Eye (tissue), 1 donor: ENCODE measurements at regions not wholly inside any gene's neighbourhood (a gene's known extent, or its start where the extent isn't known, plus 50 kb on each side); places are given as distances from the start of the nearest gene placed in this dataset.
A peak's percentile ranks its signal among the peaks of the same experiment; 100 is the strongest.
"Not testable (repeated sequence)": the region's sequence is repeated elsewhere in the genome, so short reads cannot be mapped to it uniquely, and the experiment has no call there.

Source experiments
- DNase-seq: peaks from one replicate; pipeline ENCODE4 v3.0.0-alpha.2; 2015

- DNase-seq: no peak
These were observed 50.4 kb downstream of the HAPSTR1 start for GRCh38 chr16:9141813-9142212.

- no peak for DNase-seq
These were observed 52.7 kb downstream of the HAPSTR1 start for GRCh38 chr16:9144106-9144505.

- DNase-seq: peak; percentile 59
These were observed 57.1 kb downstream of the HAPSTR1 start for GRCh38 chr16:9148374-9149015.

- no peak for DNase-seq
These were observed 59.6 kb downstream of the HAPSTR1 start for GRCh38 chr16:9151074-9151473.

- DNase-seq: no peak
These were observed 60.2 kb downstream of the HAPSTR1 start for GRCh38 chr16:9151597-9151996.

- no peak for DNase-seq
These were observed 61.4 kb downstream of the HAPSTR1 start for GRCh38 chr16:9152649-9153501.

- DNase-seq: no peak
These were observed 62.0 kb downstream of the HAPSTR1 start for GRCh38 chr16:9153502-9153864.

- no peak for DNase-seq
These were observed 63.3 kb downstream of the HAPSTR1 start for GRCh38 chr16:9154567-9155410.

- DNase-seq: no peak
These were observed 64.4 kb downstream of the HAPSTR1 start for GRCh38 chr16:9155871-9156270.

GRCh38 chr16:9159839-9160550 is 68.6 kb downstream of the HAPSTR1 start:
- peak; percentile 89 for DNase-seq

- DNase-seq: no peak
These were observed 69.1 kb downstream of the HAPSTR1 start for GRCh38 chr16:9160551-9160911.

GRCh38 chr16:9165681-9166080 is 74.2 kb downstream of the HAPSTR1 start:
- DNase-seq: peak; percentile 66

GRCh38 chr16:9166326-9166993 is 75.0 kb downstream of the HAPSTR1 start:
- not testable (repeated sequence) for DNase-seq

- DNase-seq: no peak
These were observed 77.7 kb downstream of the HAPSTR1 start for GRCh38 chr16:9169094-9169493.

GRCh38 chr16:9170470-9170869 is 79.0 kb downstream of the HAPSTR1 start:
- DNase-seq: no peak

- DNase-seq: peak; percentile 82
These were observed 85.3 kb downstream of the HAPSTR1 start for GRCh38 chr16:9176547-9177418.

GRCh38 chr16:9177861-9178260 is 86.4 kb downstream of the HAPSTR1 start:
- no peak for DNase-seq

- DNase-seq: no peak
These were observed 92.4 kb downstream of the HAPSTR1 start for GRCh38 chr16:9183682-9184353.

GRCh38 chr16:9184354-9184690 is 92.9 kb downstream of the HAPSTR1 start:
- DNase-seq: no peak

- peak; percentile 63 for DNase-seq
These were observed 93.9 kb downstream of the HAPSTR1 start for GRCh38 chr16:9185381-9185780.

- DNase-seq: no peak
These were observed 94.6 kb downstream of the HAPSTR1 start for GRCh38 chr16:9186061-9186460.
